ENCODE measurements at regions not wholly inside any gene's neighbourhood (a gene's known extent, or its start where the extent isn't known, plus 50 kb on each side); places are given as distances from the start of the nearest gene placed in this dataset.

GRCh38 chr4:187302457-187303150, 578.9 kb upstream of the FAT1 start:
- FAIRE-seq (no peak), DNase-seq (ENCODE audit: low read depth in 1 of 2, low spot score in 2 of 2) (no peak)
- H3K79me2 ChIP-seq (ENCODE audit: control insufficient read depth in 1 of 2, insufficient read depth in 2 of 2, low read length in 2 of 2) = no peaks in the 10 kb centered on the region
- H3K9me3 ChIP-seq (ENCODE audit: insufficient read depth in 2 of 2, low read depth in 1 of 2, low read length in 1 of 2) = no peaks in the 10 kb centered on the region
- H2AFZ ChIP-seq (ENCODE audit: low read length) = no peak overlapping the region; the same call in 1 of the 2 replicates
- ChIA-PET POLR2A (ENCODE audit: partially characterized antibody) (no interaction called here), CTCF (ENCODE audit: partially characterized antibody) (interaction anchor here (0.6 to 1.7 kb wide), 2 partner anchors 13 to 297 kb away, joined by 3 to 4 read pairs; no protein-coding TSS in a partner anchor)
- no peak for TF ChIP-seq SIRT6 (IDR thresholded peaks at IDR 0.05; ENCODE audit: low read length)
- no peak overlapping the region for H4K5ac ChIP-seq (ENCODE audit: insufficient read length, low read depth, low read length)
- no peaks in the 10 kb centered on the region for H4K20me1 ChIP-seq (replicated peaks in 1 of 2; ENCODE audit: control insufficient read depth in 1 of 2, insufficient read depth in 2 of 2, low read length in 2 of 2)
- no peak overlapping the region for H2BK5ac ChIP-seq (ENCODE audit: low read depth, low read length)
- H2BK15ac ChIP-seq (ENCODE audit: low read length) = no peak overlapping the region
- H2AK5ac ChIP-seq (ENCODE audit: low read depth, low read length) = no peak overlapping the region
- no peak overlapping the region for H3K56ac ChIP-seq (replicated peaks; ENCODE audit: insufficient read length, low read depth, low read length)
- H3K14ac ChIP-seq (ENCODE audit: insufficient read length) = no peak overlapping the region
- WGBS, 2 experiments (ENCODE audit: extremely low coverage in 1 of 2, insufficient coverage in 1 of 2, insufficient read length in 1 of 2, insufficient replicate concordance in 2 of 2, low coverage in 1 of 2, low lambda C conversion rate in 2 of 2, missing lambda C conversion rate in 1 of 2) = 90% methylated on average over 6 of the region's 6 CpGs; no CpG with 5 or more reads in 1 of the 2 experiments
- H3K27ac ChIP-seq (ENCODE audit: low read depth, low read length) = no peak overlapping the region
- no peaks in the 10 kb centered on the region for H3K27me3 ChIP-seq (replicated peaks in 1 of 4; ENCODE audit: control insufficient read depth in 3 of 4, extremely low read depth in 1 of 4, insufficient read depth in 3 of 4, low read length in 3 of 4)
- no peak overlapping the region for H3K9ac ChIP-seq (replicated peaks in 1 of 4; ENCODE audit: extremely low read depth in 1 of 4, low read depth in 3 of 4, low read length in 3 of 4)
- H2BK120ac ChIP-seq (replicated peaks; ENCODE audit: low read depth, low read length) = no peak overlapping the region
- no peak overlapping the region for H4K91ac ChIP-seq (replicated peaks; ENCODE audit: insufficient read length, low read length)
- no peak overlapping the region for H3K23ac ChIP-seq (ENCODE audit: insufficient read length)
- H3K79me1 ChIP-seq (ENCODE audit: low read depth, low read length) = no peaks in the 10 kb centered on the region
- H2BK12ac ChIP-seq (ENCODE audit: low read depth, low read length) = no peak overlapping the region
- no peaks in the 10 kb centered on the region for H3K36me3 ChIP-seq (ENCODE audit: control insufficient read depth in 2 of 4, insufficient read depth in 4 of 4, low read length in 3 of 4)
- no peak overlapping the region for H3K18ac ChIP-seq (ENCODE audit: extremely low read depth, low read length)
- H3K4me1 ChIP-seq (replicated peaks in 1 of 4; ENCODE audit: control insufficient read depth in 3 of 4, insufficient read depth in 4 of 4, low read length in 3 of 4) = no peaks in the 10 kb centered on the region
- H3K4ac ChIP-seq (replicated peaks; ENCODE audit: insufficient read length, low read depth, low read length) = no peak overlapping the region
- H2BK20ac ChIP-seq (ENCODE audit: low read length) = no peak overlapping the region
- H3K4me2 ChIP-seq (ENCODE audit: insufficient read depth in 1 of 2, low read depth in 2 of 2, low read length in 2 of 2) = no peak overlapping the region
- peaks cover 2% of the 10 kb centered on the region; the same call in 1 of the 2 replicates for H3K23me2 ChIP-seq (ENCODE audit: low read depth, low read length)
- no peak overlapping the region for H3K4me3 ChIP-seq (ENCODE audit: extremely low read depth in 1 of 4, insufficient read depth in 2 of 4, low read depth in 3 of 4, low read length in 4 of 4)
- H4K8ac ChIP-seq (ENCODE audit: extremely low read depth, insufficient read depth, low read length) = no peak overlapping the region

Measured in H1 (cell line).